ENCODE measurements at regions not wholly inside any gene's neighbourhood (a gene's known extent, or its start where the extent isn't known, plus 50 kb on each side); places are given as distances from the start of the nearest gene placed in this dataset.

- DNase-seq: no peak
Measured at GRCh38 chr3:182709306-182709705, 84.0 kb upstream of the ATP11B start.

- peak in 1 of 2 experiments; percentile 42 for DNase-seq
Measured at GRCh38 chr3:182710557-182711157, 82.6 kb upstream of the ATP11B start.

- DNase-seq: no peak
Measured at GRCh38 chr3:182711261-182711683, 82.0 kb upstream of the ATP11B start.

- DNase-seq: no peak
Measured at GRCh38 chr3:182711853-182712252, 81.5 kb upstream of the ATP11B start.

- no peak for DNase-seq
Measured at GRCh38 chr3:182713111-182713510, 80.2 kb upstream of the ATP11B start.

- peak; percentile 37 to 75 for DNase-seq
Measured at GRCh38 chr3:182713743-182714517, 79.4 kb upstream of the ATP11B start.

- no peak for DNase-seq
Measured at GRCh38 chr3:182715006-182715405, 78.3 kb upstream of the ATP11B start.

- no peak for DNase-seq
Measured at GRCh38 chr3:182716114-182716688, 77.1 kb upstream of the ATP11B start.

- DNase-seq: no peak
Measured at GRCh38 chr3:182717216-182717615, 76.1 kb upstream of the ATP11B start.

GRCh38 chr3:182722907-182723306 lies 70.4 kb upstream of the ATP11B start:
- DNase-seq: no peak

GRCh38 chr3:182723596-182723995 lies 69.7 kb upstream of the ATP11B start:
- DNase-seq: no peak

GRCh38 chr3:182725372-182726251 lies 67.7 kb upstream of the ATP11B start:
- DNase-seq: peak in 1 of 2 experiments; percentile 2

- DNase-seq: no peak
Measured at GRCh38 chr3:182726258-182727142, 66.8 kb upstream of the ATP11B start.

GRCh38 chr3:182728238-182728637 lies 65.1 kb upstream of the ATP11B start:
- DNase-seq: no peak

GRCh38 chr3:182729903-182730674 lies 63.2 kb upstream of the ATP11B start:
- DNase-seq: no peak

- DNase-seq: no peak
Measured at GRCh38 chr3:182730675-182731042, 62.6 kb upstream of the ATP11B start.

- no peak for DNase-seq
Measured at GRCh38 chr3:182731764-182732163, 61.5 kb upstream of the ATP11B start.

- no peak for DNase-seq
Measured at GRCh38 chr3:182732232-182733015, 60.9 kb upstream of the ATP11B start.

- DNase-seq: no peak
Measured at GRCh38 chr3:182735672-182736071, 57.6 kb upstream of the ATP11B start.

- DNase-seq: no peak
Measured at GRCh38 chr3:182737825-182738224, 55.5 kb upstream of the ATP11B start.

Data from NCI-H526 (cell line).